ENCODE measurements at regions not wholly inside any gene's neighbourhood (a gene's known extent, or its start where the extent isn't known, plus 50 kb on each side); places are given as distances from the start of the nearest gene placed in this dataset.

- WGBS, 2 experiments (ENCODE audit: insufficient coverage in 1 of 2, insufficient read length in 1 of 2), result 94 to 100% methylated on average over 2 of the region's 2 CpGs
- DNase-seq, result no peak
Observed at GRCh38 chr18:51279367-51279984, 82.0 kb upstream of the MEX3C start.

GRCh38 chr18:51287818-51288508 is 90.5 kb upstream of the MEX3C start:
- no peak for DNase-seq
- H3K4me1 Mint-ChIP-seq, result no peaks in the 10 kb centered on the region
- 92 to 100% methylated on average over 3 to 5 of the region's 5 CpGs for WGBS, 2 experiments (ENCODE audit: insufficient coverage in 1 of 2, insufficient read length in 1 of 2)
- Histone ChIP-seq H3K4me1 (ENCODE audit: control insufficient read depth, insufficient read depth, low read length) (no peaks in the 10 kb centered on the region), H3K4me3 (ENCODE audit: low read length) (no peak overlapping the region), H3K9ac (ENCODE audit: extremely low read depth, low read length, poor library complexity, severe bottlenecking) (no peak overlapping the region), H3K36me3 (ENCODE audit: control insufficient read depth, insufficient read depth, low read length) (no peaks in the 10 kb centered on the region), H3K27me3 (ENCODE audit: control insufficient read depth, insufficient read depth, low read length, poor library complexity, severe bottlenecking) (no peaks in the 10 kb centered on the region), H3K9me3 (ENCODE audit: control insufficient read depth, low read length) (no peaks in the 10 kb centered on the region), H3K27ac (ENCODE audit: low read depth, low read length) (no peak overlapping the region)
- no peaks in the 10 kb centered on the region for H3K27me3 Mint-ChIP-seq (ENCODE audit: insufficient read depth)
- no peak overlapping the region for H3K4me3 Mint-ChIP-seq
- TF ChIP-seq, protein P1, sequence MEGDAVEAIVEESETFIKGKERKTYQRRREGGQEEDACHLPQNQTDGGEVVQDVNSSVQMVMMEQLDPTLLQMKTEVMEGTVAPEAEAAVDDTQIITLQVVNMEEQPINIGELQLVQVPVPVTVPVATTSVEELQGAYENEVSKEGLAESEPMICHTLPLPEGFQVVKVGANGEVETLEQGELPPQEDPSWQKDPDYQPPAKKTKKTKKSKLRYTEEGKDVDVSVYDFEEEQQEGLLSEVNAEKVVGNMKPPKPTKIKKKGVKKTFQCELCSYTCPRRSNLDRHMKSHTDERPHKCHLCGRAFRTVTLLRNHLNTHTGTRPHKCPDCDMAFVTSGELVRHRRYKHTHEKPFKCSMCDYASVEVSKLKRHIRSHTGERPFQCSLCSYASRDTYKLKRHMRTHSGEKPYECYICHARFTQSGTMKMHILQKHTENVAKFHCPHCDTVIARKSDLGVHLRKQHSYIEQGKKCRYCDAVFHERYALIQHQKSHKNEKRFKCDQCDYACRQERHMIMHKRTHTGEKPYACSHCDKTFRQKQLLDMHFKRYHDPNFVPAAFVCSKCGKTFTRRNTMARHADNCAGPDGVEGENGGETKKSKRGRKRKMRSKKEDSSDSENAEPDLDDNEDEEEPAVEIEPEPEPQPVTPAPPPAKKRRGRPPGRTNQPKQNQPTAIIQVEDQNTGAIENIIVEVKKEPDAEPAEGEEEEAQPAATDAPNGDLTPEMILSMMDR (conservative IDR thresholded peaks at IDR 0.05), result no peak
- peaks cover 8% of the 10 kb centered on the region for H3K9me3 Mint-ChIP-seq
- H3K27ac Mint-ChIP-seq, result no peak overlapping the region
- no peaks in the 10 kb centered on the region for H3K36me3 Mint-ChIP-seq (ENCODE audit: low read depth)

More at GRCh38 chr18:51279367-51279984, 82.0 kb upstream of the MEX3C start:
- H3K27me3 ChIP-seq (ENCODE audit: control insufficient read depth, insufficient read depth, low read length, poor library complexity, severe bottlenecking), result no peaks in the 10 kb centered on the region
- no peaks in the 10 kb centered on the region for H3K4me1 ChIP-seq (ENCODE audit: control insufficient read depth, insufficient read depth, low read length)
- no peak overlapping the region for H3K9ac ChIP-seq (ENCODE audit: extremely low read depth, low read length, poor library complexity, severe bottlenecking)
- Mint-ChIP-seq H3K36me3 (ENCODE audit: low read depth) (no peaks in the 10 kb centered on the region), H3K4me3 (no peak overlapping the region), H3K27ac (peak overlapping the region; percentile 14), H3K4me1 (peaks cover 11% of the 10 kb centered on the region), H3K9me3 (no peaks in the 10 kb centered on the region), H3K27me3 (ENCODE audit: insufficient read depth) (peaks cover 3% of the 10 kb centered on the region)
- TF ChIP-seq, protein P1 (conservative IDR thresholded peaks at IDR 0.05), result no peak
- no peak overlapping the region for H3K4me3 ChIP-seq (ENCODE audit: low read length)
- H3K27ac ChIP-seq (ENCODE audit: low read depth, low read length), result no peak overlapping the region
- H3K36me3 ChIP-seq (ENCODE audit: control insufficient read depth, insufficient read depth, low read length), result no peaks in the 10 kb centered on the region
- no peaks in the 10 kb centered on the region for H3K9me3 ChIP-seq (ENCODE audit: control insufficient read depth, low read length)

DNA sequence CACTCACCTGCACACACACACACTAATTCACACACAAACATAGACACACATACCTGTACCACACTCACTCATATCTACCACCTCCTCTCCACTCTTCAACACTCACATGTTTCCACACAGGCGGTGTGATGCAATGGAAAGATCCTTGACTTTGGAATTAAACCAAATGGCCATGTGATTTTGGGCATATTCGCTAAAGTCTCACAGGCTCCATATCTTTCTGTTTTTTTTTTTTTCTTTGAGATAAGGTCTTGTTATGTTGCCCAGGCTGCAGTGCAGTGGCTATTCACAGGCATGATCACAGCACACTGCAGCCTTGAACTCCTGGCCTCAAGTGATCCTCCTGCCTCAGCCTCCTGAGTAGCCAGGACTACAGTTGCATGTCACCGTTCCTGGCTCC is 91.1 kb upstream of the MEX3C start:
- Mint-ChIP-seq H3K4me1 (no peaks in the 10 kb centered on the region), H3K36me3 (ENCODE audit: low read depth) (no peaks in the 10 kb centered on the region), H3K4me3 (no peak overlapping the region), H3K9me3 (peaks cover 8% of the 10 kb centered on the region), H3K27ac (no peak overlapping the region), H3K27me3 (ENCODE audit: insufficient read depth) (no peaks in the 10 kb centered on the region)
- H3K27ac ChIP-seq (ENCODE audit: low read depth, low read length), result no peak overlapping the region
- H3K4me1 ChIP-seq (ENCODE audit: control insufficient read depth, insufficient read depth, low read length), result no peaks in the 10 kb centered on the region
- TF ChIP-seq, protein P1 (conservative IDR thresholded peaks at IDR 0.05), result no peak
- H3K27me3 ChIP-seq (ENCODE audit: control insufficient read depth, insufficient read depth, low read length, poor library complexity, severe bottlenecking), result no peaks in the 10 kb centered on the region
- WGBS, 2 experiments (ENCODE audit: insufficient coverage in 1 of 2, insufficient read length in 1 of 2), result 98 to 100% methylated on average over 1 to 3 of the region's 3 CpGs
- no peaks in the 10 kb centered on the region for H3K9me3 ChIP-seq (ENCODE audit: control insufficient read depth, low read length)
- no peak for DNase-seq
- no peak overlapping the region for H3K4me3 ChIP-seq (ENCODE audit: low read length)
- no peaks in the 10 kb centered on the region for H3K36me3 ChIP-seq (ENCODE audit: control insufficient read depth, insufficient read depth, low read length)
- no peak overlapping the region for H3K9ac ChIP-seq (ENCODE audit: extremely low read depth, low read length, poor library complexity, severe bottlenecking)
